ENCODE measurements at regions not wholly inside any gene's neighbourhood (a gene's known extent, or its start where the extent isn't known, plus 50 kb on each side); places are given as distances from the start of the nearest gene placed in this dataset.

DNA sequence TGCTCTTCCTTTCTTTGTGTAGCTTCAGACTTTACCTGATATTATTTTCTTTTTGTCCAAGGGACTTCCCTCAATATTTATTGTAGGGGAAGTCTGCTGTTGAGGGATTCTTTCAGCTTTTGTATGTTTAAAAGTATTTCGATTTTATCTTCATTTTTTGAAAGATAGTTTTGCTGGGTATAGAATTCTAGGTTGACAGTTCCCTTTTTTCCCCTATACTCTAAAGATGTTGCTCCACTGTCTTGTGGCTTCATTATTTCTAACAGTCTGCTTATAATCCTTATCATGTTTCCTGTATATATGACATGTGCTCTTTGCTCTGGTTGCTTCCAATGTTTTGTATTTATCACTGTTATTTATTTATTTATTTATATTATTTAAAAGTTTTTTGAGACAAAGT lies 57.3 kb downstream of the CYTL1 start:
- no peak for DNase-seq (ENCODE audit: low spot score)

DNA sequence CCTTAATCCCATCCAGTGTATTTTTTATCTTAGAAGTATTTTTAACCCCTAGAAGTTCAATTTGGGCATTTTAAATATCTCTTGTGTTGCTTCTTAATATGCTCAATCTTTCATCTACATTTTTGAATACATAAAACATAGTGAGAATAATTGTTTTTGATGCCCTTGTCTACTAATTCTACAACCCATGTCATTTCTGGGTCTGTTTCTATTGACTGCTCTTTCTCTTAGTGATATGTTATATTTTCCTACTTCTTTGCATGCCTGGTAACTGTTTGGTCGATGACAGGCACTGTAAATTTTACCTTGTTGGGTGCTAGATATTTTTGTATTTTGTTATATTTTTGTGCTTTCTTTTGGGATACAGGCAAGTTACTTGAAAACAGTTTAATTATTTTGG lies 56.3 kb downstream of the CYTL1 start:
- DNase-seq (ENCODE audit: low spot score), result no peak
